T-helper 1 cell (primary cell): ENCODE measurements at regions not wholly inside any gene's neighbourhood (a gene's known extent, or its start where the extent isn't known, plus 50 kb on each side); places are given as distances from the start of the nearest gene placed in this dataset.

Source experiments
- DNase-seq, 5 donors: peaks; one replicate each; pipeline ENCODE4 v3.0.0-alpha.2; 2012 to 2020

- no peak for DNase-seq
These were observed 150.3 kb upstream of the VANGL1 start for GRCh38 chr1:115491298-115492018.

- no peak for DNase-seq
These were observed 141.0 kb upstream of the NGF start for GRCh38 chr1:115479055-115479482.

- no peak for DNase-seq
These were observed 139.0 kb upstream of the NGF start for GRCh38 chr1:115477071-115477470.

GRCh38 chr1:115476616-115477015, 138.6 kb upstream of the NGF start:
- no peak for DNase-seq

GRCh38 chr1:115475901-115476300, 137.9 kb upstream of the NGF start:
- no peak for DNase-seq

GRCh38 chr1:115475252-115475651, 137.2 kb upstream of the NGF start:
- no peak for DNase-seq

- DNase-seq, result no peak
These were observed 136.0 kb upstream of the NGF start for GRCh38 chr1:115473986-115474565.

- peak in 1 of 5 donors; percentile 3 for DNase-seq
These were observed 131.8 kb upstream of the NGF start for GRCh38 chr1:115469703-115470476.

GRCh38 chr1:115467790-115468189, 129.7 kb upstream of the NGF start:
- DNase-seq, result no peak

- DNase-seq, result no peak
These were observed 129.1 kb upstream of the NGF start for GRCh38 chr1:115467196-115467595.

- DNase-seq, result no peak
These were observed 128.4 kb upstream of the NGF start for GRCh38 chr1:115466433-115466832.

GRCh38 chr1:115465802-115466363, 127.8 kb upstream of the NGF start:
- DNase-seq, result no peak

- DNase-seq, result no peak
These were observed 125.3 kb upstream of the NGF start for GRCh38 chr1:115463347-115463746.

- no peak for DNase-seq
These were observed 124.6 kb upstream of the NGF start for GRCh38 chr1:115462566-115463076.

- DNase-seq, result no peak
These were observed 123.5 kb upstream of the NGF start for GRCh38 chr1:115461526-115461925.

- no peak for DNase-seq
These were observed 121.1 kb upstream of the NGF start for GRCh38 chr1:115459161-115459560.

GRCh38 chr1:115458426-115459114, 120.5 kb upstream of the NGF start:
- no peak for DNase-seq

GRCh38 chr1:115457289-115457688, 119.2 kb upstream of the NGF start:
- DNase-seq, result no peak

GRCh38 chr1:115456441-115456961, 118.5 kb upstream of the NGF start:
- DNase-seq, result no peak

- no peak for DNase-seq
These were observed 116.9 kb upstream of the NGF start for GRCh38 chr1:115454837-115455511.

GRCh38 chr1:115453666-115454065, 115.6 kb upstream of the NGF start:
- no peak for DNase-seq
